K562 (cell line): ENCODE measurements at regions not wholly inside any gene's neighbourhood (a gene's known extent, or its start where the extent isn't known, plus 50 kb on each side); places are given as distances from the start of the nearest gene placed in this dataset.

ENCODE experiments used
- ATAC-seq: fragments of 200-7000 bp; cut with Tn5 transposase; 3 replicates; pipeline ENCODE4 v1.9.1; 2020; ENCODE audit warnings: moderate library complexity
- BruUV-seq: library from RNA; stranded (reverse); fragments of 400-500 nt; replicated peaks from 2 replicates; lab custom pipeline; 2021; lab: Mats Ljungman, UMichigan
- CTCF ChIA-PET: fragments of 300-600 bp; formaldehyde crosslinking; extraction: SDS; loops from one replicate; lab custom pipeline; 2021; ENCODE audit warnings: low intra/inter-chr PET ratio; lab: Yijun Ruan, JAX
- POLR2A ChIA-PET: fragments of 300-600, 350-650 bp; sonication (Branson Sonifier 250); formaldehyde crosslinking; extraction: SDS; loops from one replicate; lab custom pipeline; 2021; ENCODE audit warnings: antibody characterized with exemption, inconsistent platforms; lab: Yijun Ruan, JAX
- DNase-seq, 4 experiments: peaks; one replicate each; pipeline versions ENCODE4 v3.0.0 to v3.0.0-alpha.2; 2011 to 2018; ENCODE audit warnings: low spot score in 3 of 4, mixed read lengths in 3 of 4; ENCODE audit errors: extremely low read depth in 1 of 4
- FAIRE-seq: peaks from 2 replicates; lab custom pipeline; 2011; peaks lifted over from hg19 to GRCh38; lab: Jason Lieb, UNC
- H2AFZ ChIP-seq: 2 replicates; pipeline ENCODE4 v1.6.0; 2011; ENCODE audit warnings: low read depth, low read length, control low read depth, inconsistent platforms
- H3K27ac ChIP-seq: fragments of 200-600 bp; 3 replicates; pipeline ENCODE4 v1.8.0; 2011; ENCODE audit warnings: low read depth, mild to moderate bottlenecking, control low read depth, inconsistent platforms, low read length, moderate library complexity, mixed read lengths; ENCODE audit errors: extremely low read depth
- H3K27me3 ChIP-seq, 2 experiments: fragments of 300-600 bp in 1 of 2; 2 replicates in 1 of 2; 3 replicates in 1 of 2; pipeline versions ENCODE4 v1.6.0 to v1.8.0; 2011; ENCODE audit warnings: inconsistent platforms in 2 of 2, low read length in 2 of 2, mild to moderate bottlenecking in 1 of 2, mixed read lengths in 1 of 2, moderate library complexity in 1 of 2; ENCODE audit not compliant: control insufficient read depth in 2 of 2, insufficient read depth in 2 of 2
- H3K36me3 ChIP-seq: fragments of 300-600 bp; 3 replicates; pipeline ENCODE4 v1.8.0; 2011; ENCODE audit warnings: mild to moderate bottlenecking, low read length, inconsistent platforms; ENCODE audit not compliant: control insufficient read depth, insufficient read depth
- H3K4me1 ChIP-seq, 2 experiments: fragments of 200-600 bp in 1 of 2; replicated peaks in 1 of 2; 2 replicates in 1 of 2; 3 replicates in 1 of 2; pipeline versions ENCODE4 v1.5.1 to v1.8.0; 2011; ENCODE audit warnings: inconsistent platforms in 2 of 2, low read length in 2 of 2, mild to moderate bottlenecking in 1 of 2, mixed read lengths in 1 of 2, moderate library complexity in 1 of 2; ENCODE audit not compliant: control insufficient read depth in 2 of 2, insufficient read depth in 2 of 2
- H3K4me2 ChIP-seq: 2 replicates; pipeline ENCODE4 v1.6.1; 2011; ENCODE audit warnings: low read length, control low read depth, inconsistent platforms, mixed read lengths; ENCODE audit not compliant: insufficient read depth
- H3K4me3 ChIP-seq: fragments of 200-600 bp; sonication (generic), shearing (Covaris generic); 2 replicates; pipeline ENCODE4 v1.5.1; 2016; ENCODE audit warnings: control low read depth, inconsistent platforms
- H3K79me2 ChIP-seq: fragments of 200-600 bp; 3 replicates; pipeline ENCODE4 v1.8.0; 2011; ENCODE audit warnings: low read length, inconsistent platforms; ENCODE audit not compliant: control insufficient read depth, insufficient read depth
- H3K9ac ChIP-seq, 2 experiments: 2 replicates each; pipeline versions ENCODE4 v1.6.0 to v1.6.1; 2011; ENCODE audit warnings: low read depth in 2 of 2, low read length in 2 of 2, control low read depth in 1 of 2, inconsistent platforms in 1 of 2, mild to moderate bottlenecking in 1 of 2, mixed read lengths in 1 of 2; ENCODE audit not compliant: insufficient read depth in 1 of 2
- H3K9me1 ChIP-seq: one replicate; pipeline ENCODE4 v1.6.0; 2011; ENCODE audit warnings: inconsistent platforms, mild to moderate bottlenecking, low read length, moderate library complexity; ENCODE audit not compliant: control insufficient read depth, insufficient read depth
- H3K9me3 ChIP-seq: replicated peaks from 2 replicates; pipeline ENCODE4 v1.5.1; 2011; ENCODE audit warnings: low read depth, low read length, inconsistent platforms; ENCODE audit not compliant: control insufficient read depth, insufficient read depth
- H4K20me1 ChIP-seq: replicated peaks from 2 replicates; pipeline ENCODE4 v1.6.1; 2011; ENCODE audit warnings: low read length, inconsistent platforms, mixed read lengths; ENCODE audit not compliant: control insufficient read depth, insufficient read depth
- AFF4 ChIP-seq: sonication (generic); formaldehyde crosslinking; IDR thresholded peaks from 2 replicates; pipeline ENCODE4 v1.8.0; 2023; ENCODE audit warnings: mild to moderate bottlenecking, missing genetic modification reagents
- ARID2 ChIP-seq: fragments of 450-650 bp; IDR thresholded peaks from 2 replicates; pipeline ENCODE4 v1.6.1; 2017; ENCODE audit warnings: antibody characterized with exemption, mild to moderate bottlenecking
- BRD9 ChIP-seq: fragments of 450-650 bp; IDR thresholded peaks from 2 replicates; pipeline ENCODE4 v1.6.1; 2018; ENCODE audit warnings: low read depth; ENCODE audit not compliant: partially characterized antibody
- CBFA2T2 ChIP-seq: fragments of 450-650 bp; conservative IDR thresholded peaks from 2 replicates; pipeline ENCODE4 v1.6.1; 2017; ENCODE audit warnings: mild to moderate bottlenecking
- CEBPZ ChIP-seq: fragments of 150-350 bp; IDR thresholded peaks from 2 replicates; pipeline ENCODE4 v1.6.1; 2014; ENCODE audit warnings: low read depth, mild to moderate bottlenecking, low read length, borderline replicate concordance
- ETS1 ChIP-seq: conservative IDR thresholded peaks from 2 replicates; pipeline ENCODE4 v1.6.1; 2011; ENCODE audit warnings: low read depth, mild to moderate bottlenecking, low read length; ENCODE audit not compliant: control insufficient read depth
- EZH2 ChIP-seq: IDR thresholded peaks from 2 replicates; pipeline ENCODE4 v1.6.1; 2012; ENCODE audit warnings: low read depth, mild to moderate bottlenecking, inconsistent platforms, low read length, borderline replicate concordance
- GABPB2 ChIP-seq: fragments of 250-450 bp; sonication (Bioruptor Pico); conservative IDR thresholded peaks from 2 replicates; pipeline ENCODE4 v1.5.1; 2021; ENCODE audit warnings: mild to moderate bottlenecking
- POLR2B ChIP-seq: fragments of 450-650 bp; IDR thresholded peaks from 2 replicates; pipeline ENCODE4 v1.6.1; 2018; ENCODE audit warnings: low read depth; ENCODE audit not compliant: partially characterized antibody
- TAF15 ChIP-seq: fragments of 200-400 bp; formaldehyde crosslinking; IDR thresholded peaks from 2 replicates; pipeline ENCODE4 v1.6.1; 2017; ENCODE audit warnings: mild to moderate bottlenecking, low read depth, low read length, moderate library complexity
- XRCC3 ChIP-seq: fragments of 450-650 bp; IDR thresholded peaks from 2 replicates; pipeline ENCODE4 v1.6.1; 2017; ENCODE audit warnings: mild to moderate bottlenecking, moderate library complexity
- ZNF24 ChIP-seq: fragments of 450-650 bp; IDR thresholded peaks from 2 replicates; pipeline ENCODE4 v1.6.1; 2016
- WGBS: fragments of 100-300 bp; shearing (Covaris generic); methylation state at CpG from one replicate; pipeline ENCODE4 v1.1.6; 2016; ENCODE audit warnings: low coverage, mixed read lengths; ENCODE audit not compliant: insufficient coverage; ENCODE audit errors: missing lambda C conversion rate; 5-methylcytosine and 5-hydroxymethylcytosine counted together
- in situ Hi-C: fragments of 300-500 bp; cut with MboI; formaldehyde crosslinking; loops from 4 replicates; pipeline ENCODE4 v1.15.0; 2018; ENCODE audit warnings: inconsistent platforms, mixed read lengths
- intact Hi-C: fragments of 100-400 bp; cut with micrococcal nuclease; formaldehyde crosslinking; loops from 2 replicates; pipeline ENCODE4 v1.14.2; 2022
- TF ChIP-seq, protein P1 (sequence below): fragments of 250-450 bp; sonication (Bioruptor Pico); IDR thresholded peaks from 2 replicates; pipeline ENCODE4 v1.8.0; 2021; ENCODE audit warnings: borderline replicate concordance, mild to moderate bottlenecking, moderate library complexity; ENCODE audit not compliant: poor library complexity, severe bottlenecking
- TF ChIP-seq, protein P2 (sequence below): fragments of 250-450 bp; sonication (Bioruptor Pico); IDR thresholded peaks from 2 replicates; pipeline ENCODE4 v1.6.1; 2021; ENCODE audit warnings: mild to moderate bottlenecking

GRCh38 chr16:63363738-63364137, 1327.5 kb upstream of the CDH8 start:
- no peaks in the 10 kb centered on the region for H3K9me3 ChIP-seq
- in situ Hi-C loops: no loop called here
- BruUV-seq: no TSS peak
- no peak overlapping the region for H3K4me3 ChIP-seq
- H4K20me1 ChIP-seq: no peaks in the 10 kb centered on the region
- H2AFZ ChIP-seq: no peak overlapping the region
- FAIRE-seq (no peak), ATAC-seq (no peak), DNase-seq (no peak)
- CTCF ChIA-PET: interaction anchor here (0.5 kb wide), 1 partner anchor 260 kb away, joined by 3 read pairs; no protein-coding TSS in a partner anchor
- H3K9me1 ChIP-seq: no peaks in the 10 kb centered on the region
- H3K4me2 ChIP-seq: no peak overlapping the region
- WGBS: 2% methylated on average over 4 of the region's 4 CpGs
- intact Hi-C loops: no loop called here
- H3K36me3 ChIP-seq: no peaks in the 10 kb centered on the region
- no peaks in the 10 kb centered on the region for H3K27me3 ChIP-seq
- no peaks in the 10 kb centered on the region for H3K79me2 ChIP-seq
- H3K27ac ChIP-seq: no peak overlapping the region
- POLR2A ChIA-PET: no interaction called here
- no peaks in the 10 kb centered on the region for H3K4me1 ChIP-seq
- H3K9ac ChIP-seq: no peak overlapping the region
- TF ChIP-seq XRCC3: no peak
- no peak for TF ChIP-seq ZNF24
- no peak for TF ChIP-seq TAF15
- TF ChIP-seq CBFA2T2: no peak
- no peak for TF ChIP-seq AFF4
- TF ChIP-seq, protein P1, sequence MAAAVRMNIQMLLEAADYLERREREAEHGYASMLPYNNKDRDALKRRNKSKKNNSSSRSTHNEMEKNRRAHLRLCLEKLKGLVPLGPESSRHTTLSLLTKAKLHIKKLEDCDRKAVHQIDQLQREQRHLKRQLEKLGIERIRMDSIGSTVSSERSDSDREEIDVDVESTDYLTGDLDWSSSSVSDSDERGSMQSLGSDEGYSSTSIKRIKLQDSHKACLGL: no peak
- no peak for TF ChIP-seq ARID2
- no peak for TF ChIP-seq CEBPZ
- no peak for TF ChIP-seq POLR2B
- no peak for TF ChIP-seq BRD9
- TF ChIP-seq GABPB2 (CRISPR knock-in tag): no peak
- no peak for TF ChIP-seq EZH2
- TF ChIP-seq, protein P2, sequence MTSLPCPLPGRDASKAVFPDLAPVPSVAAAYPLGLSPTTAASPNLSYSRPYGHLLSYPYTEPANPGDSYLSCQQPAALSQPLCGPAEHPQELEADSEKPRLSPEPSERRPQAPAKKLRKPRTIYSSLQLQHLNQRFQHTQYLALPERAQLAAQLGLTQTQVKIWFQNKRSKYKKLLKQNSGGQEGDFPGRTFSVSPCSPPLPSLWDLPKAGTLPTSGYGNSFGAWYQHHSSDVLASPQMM (CRISPR knock-in tag): no peak
- TF ChIP-seq ETS1: no peak
